Neural cell (in vitro differentiated cells): ENCODE measurements at regions not wholly inside any gene's neighbourhood (a gene's known extent, or its start where the extent isn't known, plus 50 kb on each side); places are given as distances from the start of the nearest gene placed in this dataset.
"Not testable (repeated sequence)": the region's sequence is repeated elsewhere in the genome, so short reads cannot be mapped to it uniquely, and the experiment has no call there.

ENCODE experiments used
- H2AFZ ChIP-seq: fragments of 200-600, 300-800 bp; sonication (generic), shearing (Covaris generic); 2 replicates; pipeline ENCODE4 v1.6.0; 2014; ENCODE audit warnings: low read depth, mild to moderate bottlenecking, antibody characterized with exemption, low read length, moderate library complexity
- H3F3A ChIP-seq: fragments of 200-600 bp; shearing (Covaris generic); 2 replicates; pipeline ENCODE4 v1.6.1; 2016; ENCODE audit warnings: mild to moderate bottlenecking, moderate library complexity, mixed read lengths, antibody characterized with exemption, low read length; ENCODE audit not compliant: insufficient read depth, poor library complexity, severe bottlenecking
- H3K27ac ChIP-seq: fragments of 200-600, 300-800 bp; sonication (generic), shearing (Covaris generic); 2 replicates; pipeline ENCODE4 v1.5.1; 2014; ENCODE audit warnings: mild to moderate bottlenecking, low read length, moderate library complexity
- H3K27me3 ChIP-seq: fragments of 300-800, 200-600 bp; sonication (generic), shearing (Covaris generic); 2 replicates; pipeline ENCODE4 v1.6.0; 2014; ENCODE audit warnings: mild to moderate bottlenecking, low read depth, low read length, moderate library complexity; ENCODE audit not compliant: insufficient read depth
- H3K36me3 ChIP-seq: fragments of 300-800, 200-600 bp; sonication (generic), shearing (Covaris generic); 2 replicates; pipeline ENCODE4 v1.5.1; 2014; ENCODE audit warnings: mild to moderate bottlenecking, antibody characterized with exemption, low read length, moderate library complexity; ENCODE audit not compliant: insufficient read depth
- H3K4me2 ChIP-seq: fragments of 300-800, 200-600 bp; sonication (generic), shearing (Covaris generic); 2 replicates; pipeline ENCODE4 v1.6.0; 2014; ENCODE audit warnings: mild to moderate bottlenecking, low read length
- H3K4me3 ChIP-seq: fragments of 300-800, 200-600 bp; sonication (generic), shearing (Covaris generic); 2 replicates; pipeline ENCODE4 v1.5.1; 2014; ENCODE audit warnings: mild to moderate bottlenecking, low read length, moderate library complexity
- H3K79me2 ChIP-seq: fragments of 200-600 bp; shearing (Covaris generic); replicated peaks from 2 replicates; pipeline ENCODE4 v1.6.0; 2014; ENCODE audit warnings: mild to moderate bottlenecking, low read length, moderate library complexity; ENCODE audit not compliant: insufficient read depth
- H3K9ac ChIP-seq: fragments of 300-800, 200-600 bp; sonication (generic), shearing (Covaris generic); 2 replicates; pipeline ENCODE4 v1.6.1; 2016; ENCODE audit warnings: mild to moderate bottlenecking, low read length, mixed read lengths
- H3K9me2 ChIP-seq: fragments of 200-600 bp; shearing (Covaris generic); 2 replicates; pipeline ENCODE4 v1.6.1; 2016; ENCODE audit warnings: mild to moderate bottlenecking, low read length, mixed read lengths; ENCODE audit not compliant: insufficient read depth
- H3K9me3 ChIP-seq: fragments of 200-600, 300-800 bp; sonication (generic), shearing (Covaris generic); 2 replicates; pipeline ENCODE4 v1.6.1; 2016; ENCODE audit warnings: mild to moderate bottlenecking, mixed run types, low read length, moderate library complexity, mixed read lengths
- H4K20me1 ChIP-seq: fragments of 200-600 bp; shearing (Covaris generic); 2 replicates; pipeline ENCODE4 v1.6.1; 2016; ENCODE audit warnings: mild to moderate bottlenecking, mixed run types; ENCODE audit not compliant: insufficient read depth
- CTCF ChIP-seq: fragments of 450-650 bp; IDR thresholded peaks from 2 replicates; pipeline ENCODE4 v1.5.1; 2014; ENCODE audit warnings: antibody characterized with exemption, mild to moderate bottlenecking, moderate library complexity; ENCODE audit not compliant: poor library complexity, severe bottlenecking
- EP300 ChIP-seq: fragments of 450-650 bp; conservative IDR thresholded peaks from 2 replicates; pipeline ENCODE4 v1.6.1; 2014; ENCODE audit warnings: antibody characterized with exemption, mild to moderate bottlenecking, moderate library complexity; ENCODE audit not compliant: poor library complexity, severe bottlenecking
- EZH2 ChIP-seq: fragments of 200-600, 300-800 bp; shearing (Covaris generic), sonication (generic); IDR thresholded peaks from 2 replicates; pipeline ENCODE4 v1.6.1; 2014; ENCODE audit warnings: antibody characterized with exemption, low read length, borderline replicate concordance, mild to moderate bottlenecking; ENCODE audit not compliant: insufficient read depth, poor library complexity, severe bottlenecking
- MXI1 ChIP-seq: fragments of 450-650 bp; conservative IDR thresholded peaks from 2 replicates; pipeline ENCODE4 v1.6.1; 2014; ENCODE audit warnings: antibody characterized with exemption, mild to moderate bottlenecking; ENCODE audit not compliant: poor library complexity, severe bottlenecking
- POLR2AphosphoS5 ChIP-seq: IDR thresholded peaks from 2 replicates; pipeline ENCODE4 v1.6.1; 2012
- RAD21 ChIP-seq: fragments of 450-650 bp; conservative IDR thresholded peaks from 2 replicates; pipeline ENCODE4 v1.6.1; 2014; ENCODE audit warnings: antibody characterized with exemption, mild to moderate bottlenecking, moderate library complexity
- REST ChIP-seq: IDR thresholded peaks from 2 replicates; pipeline ENCODE4 v1.6.1; 2012; ENCODE audit warnings: borderline replicate concordance
- SMC3 ChIP-seq: fragments of 450-650 bp; conservative IDR thresholded peaks from 2 replicates; pipeline ENCODE4 v1.6.1; 2014; ENCODE audit warnings: antibody characterized with exemption, mild to moderate bottlenecking, moderate library complexity; ENCODE audit not compliant: poor library complexity
- TAF1 ChIP-seq: IDR thresholded peaks from 2 replicates; pipeline ENCODE4 v1.6.1; 2012; ENCODE audit warnings: low read depth

- not testable (repeated sequence) for H3K4me3 ChIP-seq, H3F3A ChIP-seq, H4K20me1 ChIP-seq, H3K36me3 ChIP-seq, H3K27me3 ChIP-seq, H3K4me2 ChIP-seq, H3K79me2 ChIP-seq, H3K9ac ChIP-seq, H3K9me2 ChIP-seq, H2AFZ ChIP-seq, H3K9me3 ChIP-seq, H3K27ac ChIP-seq
Observed at GRCh38 chr4:189848672-189849071, 92.0 kb upstream of the FRG1 start.

- no peaks in the 10 kb centered on the region for H3K36me3 ChIP-seq
- TF ChIP-seq REST (no peak), EP300 (no peak), EZH2 (no peak), CTCF (no peak), MXI1 (no peak), SMC3 (no peak), TAF1 (no peak), POLR2AphosphoS5 (no peak), RAD21 (no peak)
- H3F3A ChIP-seq, result no peaks in the 10 kb centered on the region
- H4K20me1 ChIP-seq, result no peaks in the 10 kb centered on the region
- no peak overlapping the region for H3K4me3 ChIP-seq
- H3K4me2 ChIP-seq, result no peak overlapping the region
- H2AFZ ChIP-seq, result no peak overlapping the region
- no peaks in the 10 kb centered on the region for H3K9me3 ChIP-seq
- no peak overlapping the region for H3K9ac ChIP-seq
- no peaks in the 10 kb centered on the region for H3K9me2 ChIP-seq
- no peaks in the 10 kb centered on the region for H3K27me3 ChIP-seq
- no peak overlapping the region for H3K27ac ChIP-seq
- no peaks in the 10 kb centered on the region for H3K79me2 ChIP-seq
Observed at GRCh38 chr4:189850239-189850856, 90.3 kb upstream of the FRG1 start.

GRCh38 chr4:189858435-189858834, 82.2 kb upstream of the FRG1 start:
- H3K27ac ChIP-seq, result no peak overlapping the region
- H3K36me3 ChIP-seq, result no peaks in the 10 kb centered on the region
- H2AFZ ChIP-seq, result no peak overlapping the region
- no peaks in the 10 kb centered on the region for H3F3A ChIP-seq
- TF ChIP-seq EZH2, result no peak
- no peak for TF ChIP-seq POLR2AphosphoS5
- no peak for TF ChIP-seq TAF1
- no peak for TF ChIP-seq MXI1
- no peak overlapping the region for H3K4me2 ChIP-seq
- H3K9me3 ChIP-seq, result no peaks in the 10 kb centered on the region
- no peaks in the 10 kb centered on the region for H3K27me3 ChIP-seq
- H3K4me3 ChIP-seq, result no peak overlapping the region
- H3K9me2 ChIP-seq, result no peaks in the 10 kb centered on the region
- no peak overlapping the region for H3K9ac ChIP-seq
- no peaks in the 10 kb centered on the region for H3K79me2 ChIP-seq
- no peaks in the 10 kb centered on the region for H4K20me1 ChIP-seq
